ENCODE measurements at regions not wholly inside any gene's neighbourhood (a gene's known extent, or its start where the extent isn't known, plus 50 kb on each side); places are given as distances from the start of the nearest gene placed in this dataset.

DNA sequence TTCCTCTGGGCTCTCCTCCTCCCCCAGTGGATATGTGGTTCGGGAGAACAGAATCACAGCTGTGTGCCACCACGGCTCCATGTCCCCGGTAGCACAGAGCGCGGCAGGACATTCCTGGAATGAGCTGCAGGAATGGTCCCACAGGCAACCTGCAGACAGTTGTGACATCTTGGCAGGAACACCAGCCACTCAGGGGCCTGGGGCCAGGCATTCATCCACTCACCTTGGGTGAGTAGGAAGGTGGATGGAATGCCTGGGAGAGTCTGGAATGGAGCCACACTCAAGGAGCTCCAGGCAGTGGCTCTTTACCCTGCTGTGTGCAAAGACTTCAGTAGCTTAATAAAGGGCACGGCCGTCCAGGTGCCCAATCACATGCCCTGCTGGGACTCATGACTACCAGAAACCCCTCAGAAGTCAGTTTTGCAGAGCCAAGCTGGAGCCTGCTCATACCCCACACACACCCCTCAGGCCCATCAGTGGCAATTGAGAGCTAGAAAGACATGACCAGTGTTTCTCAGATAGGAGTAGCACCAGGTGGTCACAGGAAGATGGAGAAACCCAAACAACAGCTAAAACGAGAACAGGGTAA lies 117.3 kb upstream of the PRR20G start:
- H4K20me1 ChIP-seq (replicated peaks; ENCODE audit: control insufficient read depth, extremely low read depth, insufficient read depth, low read length) = no peaks in the 10 kb centered on the region
- H3K4me2 ChIP-seq (ENCODE audit: insufficient read depth, low read length) = no peak overlapping the region
- H3K9ac ChIP-seq (replicated peaks; ENCODE audit: extremely low read depth, insufficient read depth, low read length) = no peak overlapping the region
- DNase-seq (ENCODE audit: low read depth, low spot score) (no peak), FAIRE-seq (no peak)
- dilution Hi-C loops (cut with MboI; ENCODE audit: extremely low pct_ligation_motif_present, low sequenced_read_pairs) (no loop called here), intact Hi-C loops (cut with micrococcal nuclease) (no loop called here)
- H3K27ac ChIP-seq (ENCODE audit: insufficient read depth, low read depth, low read length) = no peak overlapping the region
- TF ChIP-seq MYC (IDR thresholded peaks at IDR 0.05; ENCODE audit: low read depth, low read length) (no peak), FOS (IDR thresholded peaks at IDR 0.05; ENCODE audit: borderline replicate concordance, insufficient read depth, low read length) (no peak), POLR2AphosphoS5 (IDR thresholded peaks at IDR 0.05; ENCODE audit: insufficient read depth, low read depth, low read length) (no peak), POLR2A (IDR thresholded peaks at IDR 0.05; ENCODE audit: low read depth, low read length) (no peak), JUN (IDR thresholded peaks at IDR 0.05; ENCODE audit: borderline replicate concordance, insufficient read depth, insufficient read length, low read depth) (no peak), GATA2 (IDR thresholded peaks at IDR 0.05; ENCODE audit: insufficient read depth, insufficient read length, low read depth, low read length) (no peak), EZH2 (IDR thresholded peaks at IDR 0.05; ENCODE audit: borderline replicate concordance, low read depth, low read length, severe bottlenecking) (no peak)
- TF ChIP-seq, protein P1, sequence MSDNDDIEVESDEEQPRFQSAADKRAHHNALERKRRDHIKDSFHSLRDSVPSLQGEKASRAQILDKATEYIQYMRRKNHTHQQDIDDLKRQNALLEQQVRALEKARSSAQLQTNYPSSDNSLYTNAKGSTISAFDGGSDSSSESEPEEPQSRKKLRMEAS (IDR thresholded peaks at IDR 0.05; ENCODE audit: insufficient read depth, insufficient read length) = no peak
- TF ChIP-seq, protein P2, sequence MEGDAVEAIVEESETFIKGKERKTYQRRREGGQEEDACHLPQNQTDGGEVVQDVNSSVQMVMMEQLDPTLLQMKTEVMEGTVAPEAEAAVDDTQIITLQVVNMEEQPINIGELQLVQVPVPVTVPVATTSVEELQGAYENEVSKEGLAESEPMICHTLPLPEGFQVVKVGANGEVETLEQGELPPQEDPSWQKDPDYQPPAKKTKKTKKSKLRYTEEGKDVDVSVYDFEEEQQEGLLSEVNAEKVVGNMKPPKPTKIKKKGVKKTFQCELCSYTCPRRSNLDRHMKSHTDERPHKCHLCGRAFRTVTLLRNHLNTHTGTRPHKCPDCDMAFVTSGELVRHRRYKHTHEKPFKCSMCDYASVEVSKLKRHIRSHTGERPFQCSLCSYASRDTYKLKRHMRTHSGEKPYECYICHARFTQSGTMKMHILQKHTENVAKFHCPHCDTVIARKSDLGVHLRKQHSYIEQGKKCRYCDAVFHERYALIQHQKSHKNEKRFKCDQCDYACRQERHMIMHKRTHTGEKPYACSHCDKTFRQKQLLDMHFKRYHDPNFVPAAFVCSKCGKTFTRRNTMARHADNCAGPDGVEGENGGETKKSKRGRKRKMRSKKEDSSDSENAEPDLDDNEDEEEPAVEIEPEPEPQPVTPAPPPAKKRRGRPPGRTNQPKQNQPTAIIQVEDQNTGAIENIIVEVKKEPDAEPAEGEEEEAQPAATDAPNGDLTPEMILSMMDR (IDR thresholded peaks at IDR 0.05; ENCODE audit: extremely low read depth in 1 of 2, insufficient read depth in 1 of 2, low read depth in 1 of 2, low read length in 2 of 2) = no peak
- no peaks in the 10 kb centered on the region for H3K4me1 ChIP-seq (ENCODE audit: control insufficient read depth, extremely low read depth, insufficient read depth, low read length)
- POLR2A ChIA-PET = no interaction called here
- CTCF ChIA-PET = interaction anchor here (1.3 to 2.3 kb wide), 2 partner anchors 10 to 51 kb away, joined by 3 to 11 read pairs; no protein-coding TSS in a partner anchor
- no TSS peak for BruUV-seq (replicated peaks)
- peaks cover 0 to 8% of the 10 kb centered on the region in 2 experiments for H3K27me3 ChIP-seq (ENCODE audit: control insufficient read depth in 2 of 2, insufficient read depth in 2 of 2, low read length in 2 of 2)
- H3K9me3 ChIP-seq (replicated peaks; ENCODE audit: control insufficient read depth, insufficient read depth, low read length) = no peaks in the 10 kb centered on the region
- no peak overlapping the region for H3K4me3 ChIP-seq (replicated peaks in 1 of 3; ENCODE audit: insufficient read depth in 1 of 3, low read depth in 1 of 3, low read length in 3 of 3)
- H3K79me2 ChIP-seq (ENCODE audit: control insufficient read depth, insufficient read depth, low read length) = no peaks in the 10 kb centered on the region
- no peaks in the 10 kb centered on the region for H3K36me3 ChIP-seq (ENCODE audit: control insufficient read depth in 2 of 2, extremely low read depth in 1 of 2, insufficient read depth in 2 of 2, low read length in 2 of 2)
- no peak overlapping the region for H2AFZ ChIP-seq (ENCODE audit: low read depth, low read length)
- no peaks in the 10 kb centered on the region for H3K9me1 ChIP-seq (replicated peaks; ENCODE audit: control insufficient read depth, extremely low read depth, insufficient read depth, low read length)

Measured in endothelial cell of umbilical vein (primary cell).